ENCODE measurements at regions not wholly inside any gene's neighbourhood (a gene's known extent, or its start where the extent isn't known, plus 50 kb on each side); places are given as distances from the start of the nearest gene placed in this dataset.

DNA sequence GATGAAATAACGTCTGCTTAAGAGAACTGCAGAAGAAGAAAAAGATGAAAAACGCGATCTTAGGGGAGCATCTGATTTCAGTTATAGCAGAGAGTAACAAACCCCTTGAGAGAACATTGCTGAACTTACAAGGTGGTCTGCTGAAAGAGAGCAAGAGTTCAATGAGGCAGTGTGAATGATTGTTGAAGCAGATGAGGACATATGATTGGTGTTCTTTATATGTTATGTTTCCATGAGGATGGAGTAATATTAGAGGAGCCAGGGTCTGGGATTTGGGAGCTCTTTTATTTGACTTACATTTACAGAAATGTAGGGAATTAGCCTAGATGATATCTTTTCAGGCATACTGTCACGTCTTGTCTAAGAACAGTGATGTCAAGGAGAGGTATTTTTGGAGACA lies 1302.0 kb downstream of the KCNT2 start:
- Histone ChIP-seq H3K4me3 (replicated peaks; ENCODE audit: insufficient read depth, low read length) (no peak overlapping the region), H3K27me3 (ENCODE audit: insufficient read depth, poor library complexity, severe bottlenecking) (no peaks in the 10 kb centered on the region), H3K27ac (replicated peaks) (no peak overlapping the region)
- TF ChIP-seq POLR2AphosphoS5 (IDR thresholded peaks at IDR 0.05; ENCODE audit: low read depth) = no peak
- no peak for DNase-seq (ENCODE audit: low read depth in 1 of 2, low spot score in 1 of 2)

DNA sequence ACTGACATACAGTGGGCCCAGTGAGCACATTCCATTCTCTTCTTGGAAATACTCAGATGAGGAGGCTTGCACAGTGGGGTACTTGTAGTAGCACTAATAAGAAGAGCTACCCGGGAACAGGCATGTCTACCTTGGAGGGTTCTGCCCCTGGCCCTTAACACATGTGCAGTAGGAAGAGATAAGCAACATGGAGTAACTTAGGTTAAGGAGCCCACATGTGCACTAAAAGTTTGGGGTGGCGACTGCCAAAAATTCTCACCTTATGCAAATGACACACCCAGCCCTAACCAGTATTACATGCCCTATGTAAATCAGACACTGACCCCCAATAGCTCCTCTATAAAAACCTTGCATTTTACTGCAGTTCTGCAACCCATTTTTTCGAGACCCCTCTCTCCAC lies 1313.3 kb downstream of the KCNT2 start:
- H3K27me3 ChIP-seq (ENCODE audit: insufficient read depth, poor library complexity, severe bottlenecking) = no peaks in the 10 kb centered on the region

DNA sequence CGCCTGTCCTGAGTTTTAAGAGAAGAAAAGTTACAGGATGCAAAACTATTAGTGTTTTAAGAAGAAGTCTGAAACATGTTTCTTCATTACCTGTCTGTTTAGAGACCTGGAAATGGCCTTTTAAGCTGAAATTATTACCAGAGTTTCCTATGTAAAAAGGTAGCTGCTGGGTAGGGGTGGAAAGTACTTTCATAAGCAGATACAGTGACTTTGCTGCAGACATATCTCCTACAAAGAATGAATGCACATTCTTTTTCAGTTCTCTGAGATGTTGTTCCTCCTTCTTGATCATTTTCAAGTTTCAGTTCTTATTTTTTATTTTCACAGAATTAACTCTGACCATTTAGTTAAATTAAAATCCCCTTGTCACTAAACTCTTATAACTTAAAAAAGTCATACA lies 1329.6 kb downstream of the KCNT2 start:
- H3K27me3 ChIP-seq (ENCODE audit: insufficient read depth, poor library complexity, severe bottlenecking) = no peaks in the 10 kb centered on the region
- no peak overlapping the region for H3K27ac ChIP-seq (replicated peaks)
- TF ChIP-seq GABPA (IDR thresholded peaks at IDR 0.05; ENCODE audit: low read depth) (no peak), SPI1 (IDR thresholded peaks at IDR 0.05; ENCODE audit: borderline replicate concordance, low read depth) (no peak), POLR2AphosphoS5 (IDR thresholded peaks at IDR 0.05; ENCODE audit: low read depth) (no peak)
- TF ChIP-seq, protein P1, sequence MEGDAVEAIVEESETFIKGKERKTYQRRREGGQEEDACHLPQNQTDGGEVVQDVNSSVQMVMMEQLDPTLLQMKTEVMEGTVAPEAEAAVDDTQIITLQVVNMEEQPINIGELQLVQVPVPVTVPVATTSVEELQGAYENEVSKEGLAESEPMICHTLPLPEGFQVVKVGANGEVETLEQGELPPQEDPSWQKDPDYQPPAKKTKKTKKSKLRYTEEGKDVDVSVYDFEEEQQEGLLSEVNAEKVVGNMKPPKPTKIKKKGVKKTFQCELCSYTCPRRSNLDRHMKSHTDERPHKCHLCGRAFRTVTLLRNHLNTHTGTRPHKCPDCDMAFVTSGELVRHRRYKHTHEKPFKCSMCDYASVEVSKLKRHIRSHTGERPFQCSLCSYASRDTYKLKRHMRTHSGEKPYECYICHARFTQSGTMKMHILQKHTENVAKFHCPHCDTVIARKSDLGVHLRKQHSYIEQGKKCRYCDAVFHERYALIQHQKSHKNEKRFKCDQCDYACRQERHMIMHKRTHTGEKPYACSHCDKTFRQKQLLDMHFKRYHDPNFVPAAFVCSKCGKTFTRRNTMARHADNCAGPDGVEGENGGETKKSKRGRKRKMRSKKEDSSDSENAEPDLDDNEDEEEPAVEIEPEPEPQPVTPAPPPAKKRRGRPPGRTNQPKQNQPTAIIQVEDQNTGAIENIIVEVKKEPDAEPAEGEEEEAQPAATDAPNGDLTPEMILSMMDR (IDR thresholded peaks at IDR 0.05; ENCODE audit: insufficient read depth, low read length) = no peak
- TF ChIP-seq, protein P2, sequence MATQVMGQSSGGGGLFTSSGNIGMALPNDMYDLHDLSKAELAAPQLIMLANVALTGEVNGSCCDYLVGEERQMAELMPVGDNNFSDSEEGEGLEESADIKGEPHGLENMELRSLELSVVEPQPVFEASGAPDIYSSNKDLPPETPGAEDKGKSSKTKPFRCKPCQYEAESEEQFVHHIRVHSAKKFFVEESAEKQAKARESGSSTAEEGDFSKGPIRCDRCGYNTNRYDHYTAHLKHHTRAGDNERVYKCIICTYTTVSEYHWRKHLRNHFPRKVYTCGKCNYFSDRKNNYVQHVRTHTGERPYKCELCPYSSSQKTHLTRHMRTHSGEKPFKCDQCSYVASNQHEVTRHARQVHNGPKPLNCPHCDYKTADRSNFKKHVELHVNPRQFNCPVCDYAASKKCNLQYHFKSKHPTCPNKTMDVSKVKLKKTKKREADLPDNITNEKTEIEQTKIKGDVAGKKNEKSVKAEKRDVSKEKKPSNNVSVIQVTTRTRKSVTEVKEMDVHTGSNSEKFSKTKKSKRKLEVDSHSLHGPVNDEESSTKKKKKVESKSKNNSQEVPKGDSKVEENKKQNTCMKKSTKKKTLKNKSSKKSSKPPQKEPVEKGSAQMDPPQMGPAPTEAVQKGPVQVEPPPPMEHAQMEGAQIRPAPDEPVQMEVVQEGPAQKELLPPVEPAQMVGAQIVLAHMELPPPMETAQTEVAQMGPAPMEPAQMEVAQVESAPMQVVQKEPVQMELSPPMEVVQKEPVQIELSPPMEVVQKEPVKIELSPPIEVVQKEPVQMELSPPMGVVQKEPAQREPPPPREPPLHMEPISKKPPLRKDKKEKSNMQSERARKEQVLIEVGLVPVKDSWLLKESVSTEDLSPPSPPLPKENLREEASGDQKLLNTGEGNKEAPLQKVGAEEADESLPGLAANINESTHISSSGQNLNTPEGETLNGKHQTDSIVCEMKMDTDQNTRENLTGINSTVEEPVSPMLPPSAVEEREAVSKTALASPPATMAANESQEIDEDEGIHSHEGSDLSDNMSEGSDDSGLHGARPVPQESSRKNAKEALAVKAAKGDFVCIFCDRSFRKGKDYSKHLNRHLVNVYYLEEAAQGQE (IDR thresholded peaks at IDR 0.05; ENCODE audit: insufficient replicate concordance, low read depth) = no peak
- H3K4me3 ChIP-seq (replicated peaks; ENCODE audit: insufficient read depth, low read length) = no peak overlapping the region
- no peak for DNase-seq (ENCODE audit: low read depth in 1 of 2, low spot score in 1 of 2)

More for the DNA sequence above, 1313.3 kb downstream of the KCNT2 start:
- DNase-seq (ENCODE audit: low read depth in 1 of 2, low spot score in 1 of 2) = no peak
- H3K4me3 ChIP-seq (replicated peaks; ENCODE audit: insufficient read depth, low read length) = no peak overlapping the region
- no peak overlapping the region for H3K27ac ChIP-seq (replicated peaks)
- TF ChIP-seq SPI1 (IDR thresholded peaks at IDR 0.05; ENCODE audit: borderline replicate concordance, low read depth) (no peak), GABPA (IDR thresholded peaks at IDR 0.05; ENCODE audit: low read depth) (no peak), POLR2AphosphoS5 (IDR thresholded peaks at IDR 0.05; ENCODE audit: low read depth) (no peak)
- TF ChIP-seq, protein P2 (IDR thresholded peaks at IDR 0.05; ENCODE audit: insufficient replicate concordance, low read depth) = no peak
- TF ChIP-seq, protein P1 (IDR thresholded peaks at IDR 0.05; ENCODE audit: insufficient read depth, low read length) = no peak

DNA sequence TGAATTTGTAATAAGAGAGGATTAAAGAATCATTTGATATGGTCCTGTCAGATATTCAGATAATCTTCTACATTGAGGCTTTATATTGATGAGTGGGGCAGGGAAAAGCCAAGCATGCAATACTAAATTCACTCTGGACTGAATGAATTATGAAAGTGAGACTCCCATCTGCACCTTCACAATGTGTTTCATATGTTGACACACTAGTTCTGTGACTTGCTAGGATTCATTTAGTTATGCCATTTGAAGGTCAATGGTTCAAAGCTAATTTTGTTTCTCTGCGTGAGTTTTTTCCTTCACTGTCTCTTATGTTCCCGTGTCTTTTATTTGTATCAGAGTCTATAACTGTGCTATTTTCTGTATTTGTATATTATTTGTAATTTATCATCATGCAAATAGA lies 1332.5 kb downstream of the KCNT2 start:
- DNase-seq (ENCODE audit: low read depth in 1 of 2, low spot score in 1 of 2) = no peak
- TF ChIP-seq, protein P2 (IDR thresholded peaks at IDR 0.05; ENCODE audit: insufficient replicate concordance, low read depth) = no peak
- no peak for TF ChIP-seq POLR2AphosphoS5 (IDR thresholded peaks at IDR 0.05; ENCODE audit: low read depth)
- no peak for TF ChIP-seq SPI1 (IDR thresholded peaks at IDR 0.05; ENCODE audit: borderline replicate concordance, low read depth)
- TF ChIP-seq, protein P1 (IDR thresholded peaks at IDR 0.05; ENCODE audit: insufficient read depth, low read length) = no peak
- TF ChIP-seq GABPA (IDR thresholded peaks at IDR 0.05; ENCODE audit: low read depth) = no peak
- no peak overlapping the region for H3K4me3 ChIP-seq (replicated peaks; ENCODE audit: insufficient read depth, low read length)
- no peak overlapping the region for H3K27ac ChIP-seq (replicated peaks)
- no peaks in the 10 kb centered on the region for H3K27me3 ChIP-seq (ENCODE audit: insufficient read depth, poor library complexity, severe bottlenecking)

All from HL-60 (cell line).